ENCODE measurements at regions not wholly inside any gene's neighbourhood (a gene's known extent, or its start where the extent isn't known, plus 50 kb on each side); places are given as distances from the start of the nearest gene placed in this dataset.

DNA sequence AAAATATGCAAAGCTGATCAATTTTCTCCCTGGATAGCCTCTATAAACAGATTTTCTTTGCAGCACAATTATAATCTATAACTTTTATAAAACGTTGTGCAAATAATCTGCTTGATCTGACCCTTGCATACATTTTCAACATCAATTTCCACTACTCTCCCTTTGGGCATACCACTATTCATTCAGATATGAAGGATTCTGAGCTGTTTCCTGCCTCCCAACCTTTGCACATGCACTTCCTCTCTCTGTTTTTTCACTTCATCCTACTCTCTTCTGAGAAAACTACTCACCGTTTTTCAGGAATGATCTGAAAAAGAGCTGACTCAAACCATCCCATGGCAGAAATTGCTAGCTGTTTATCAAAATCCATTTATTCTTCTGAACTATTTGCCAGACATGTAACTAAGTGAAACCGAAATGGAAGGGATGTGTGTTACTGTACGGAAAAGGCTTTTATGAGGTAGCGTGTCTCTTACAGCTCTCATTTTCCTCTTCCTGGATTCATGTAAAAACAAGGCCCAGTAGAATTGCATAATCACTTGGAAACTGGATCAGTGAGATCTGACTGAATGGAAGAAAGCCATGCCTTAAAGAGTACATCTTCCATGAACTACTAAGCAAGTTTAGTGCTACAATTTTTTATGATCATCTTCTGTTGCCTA is 1447.3 kb upstream of the MIR17HG start:
- TF ChIP-seq, protein P1, sequence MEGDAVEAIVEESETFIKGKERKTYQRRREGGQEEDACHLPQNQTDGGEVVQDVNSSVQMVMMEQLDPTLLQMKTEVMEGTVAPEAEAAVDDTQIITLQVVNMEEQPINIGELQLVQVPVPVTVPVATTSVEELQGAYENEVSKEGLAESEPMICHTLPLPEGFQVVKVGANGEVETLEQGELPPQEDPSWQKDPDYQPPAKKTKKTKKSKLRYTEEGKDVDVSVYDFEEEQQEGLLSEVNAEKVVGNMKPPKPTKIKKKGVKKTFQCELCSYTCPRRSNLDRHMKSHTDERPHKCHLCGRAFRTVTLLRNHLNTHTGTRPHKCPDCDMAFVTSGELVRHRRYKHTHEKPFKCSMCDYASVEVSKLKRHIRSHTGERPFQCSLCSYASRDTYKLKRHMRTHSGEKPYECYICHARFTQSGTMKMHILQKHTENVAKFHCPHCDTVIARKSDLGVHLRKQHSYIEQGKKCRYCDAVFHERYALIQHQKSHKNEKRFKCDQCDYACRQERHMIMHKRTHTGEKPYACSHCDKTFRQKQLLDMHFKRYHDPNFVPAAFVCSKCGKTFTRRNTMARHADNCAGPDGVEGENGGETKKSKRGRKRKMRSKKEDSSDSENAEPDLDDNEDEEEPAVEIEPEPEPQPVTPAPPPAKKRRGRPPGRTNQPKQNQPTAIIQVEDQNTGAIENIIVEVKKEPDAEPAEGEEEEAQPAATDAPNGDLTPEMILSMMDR (IDR thresholded peaks at IDR 0.05), result no peak
- TF ChIP-seq, protein P2, sequence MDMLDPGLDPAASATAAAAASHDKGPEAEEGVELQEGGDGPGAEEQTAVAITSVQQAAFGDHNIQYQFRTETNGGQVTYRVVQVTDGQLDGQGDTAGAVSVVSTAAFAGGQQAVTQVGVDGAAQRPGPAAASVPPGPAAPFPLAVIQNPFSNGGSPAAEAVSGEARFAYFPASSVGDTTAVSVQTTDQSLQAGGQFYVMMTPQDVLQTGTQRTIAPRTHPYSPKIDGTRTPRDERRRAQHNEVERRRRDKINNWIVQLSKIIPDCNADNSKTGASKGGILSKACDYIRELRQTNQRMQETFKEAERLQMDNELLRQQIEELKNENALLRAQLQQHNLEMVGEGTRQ (IDR thresholded peaks at IDR 0.05), result no peak
- TF ChIP-seq CEBPB (IDR thresholded peaks at IDR 0.05), result no peak
- no peak for TF ChIP-seq CHD2 (IDR thresholded peaks at IDR 0.05; ENCODE audit: low read length, partially characterized antibody)
- TF ChIP-seq, protein P3, sequence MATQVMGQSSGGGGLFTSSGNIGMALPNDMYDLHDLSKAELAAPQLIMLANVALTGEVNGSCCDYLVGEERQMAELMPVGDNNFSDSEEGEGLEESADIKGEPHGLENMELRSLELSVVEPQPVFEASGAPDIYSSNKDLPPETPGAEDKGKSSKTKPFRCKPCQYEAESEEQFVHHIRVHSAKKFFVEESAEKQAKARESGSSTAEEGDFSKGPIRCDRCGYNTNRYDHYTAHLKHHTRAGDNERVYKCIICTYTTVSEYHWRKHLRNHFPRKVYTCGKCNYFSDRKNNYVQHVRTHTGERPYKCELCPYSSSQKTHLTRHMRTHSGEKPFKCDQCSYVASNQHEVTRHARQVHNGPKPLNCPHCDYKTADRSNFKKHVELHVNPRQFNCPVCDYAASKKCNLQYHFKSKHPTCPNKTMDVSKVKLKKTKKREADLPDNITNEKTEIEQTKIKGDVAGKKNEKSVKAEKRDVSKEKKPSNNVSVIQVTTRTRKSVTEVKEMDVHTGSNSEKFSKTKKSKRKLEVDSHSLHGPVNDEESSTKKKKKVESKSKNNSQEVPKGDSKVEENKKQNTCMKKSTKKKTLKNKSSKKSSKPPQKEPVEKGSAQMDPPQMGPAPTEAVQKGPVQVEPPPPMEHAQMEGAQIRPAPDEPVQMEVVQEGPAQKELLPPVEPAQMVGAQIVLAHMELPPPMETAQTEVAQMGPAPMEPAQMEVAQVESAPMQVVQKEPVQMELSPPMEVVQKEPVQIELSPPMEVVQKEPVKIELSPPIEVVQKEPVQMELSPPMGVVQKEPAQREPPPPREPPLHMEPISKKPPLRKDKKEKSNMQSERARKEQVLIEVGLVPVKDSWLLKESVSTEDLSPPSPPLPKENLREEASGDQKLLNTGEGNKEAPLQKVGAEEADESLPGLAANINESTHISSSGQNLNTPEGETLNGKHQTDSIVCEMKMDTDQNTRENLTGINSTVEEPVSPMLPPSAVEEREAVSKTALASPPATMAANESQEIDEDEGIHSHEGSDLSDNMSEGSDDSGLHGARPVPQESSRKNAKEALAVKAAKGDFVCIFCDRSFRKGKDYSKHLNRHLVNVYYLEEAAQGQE (IDR thresholded peaks at IDR 0.05), result no peak
- TF ChIP-seq GATA3 (IDR thresholded peaks at IDR 0.05; ENCODE audit: borderline replicate concordance), result no peak
- TF ChIP-seq POLR2A (IDR thresholded peaks at IDR 0.05; ENCODE audit: low read length), result no peak
- TF ChIP-seq MAFK (IDR thresholded peaks at IDR 0.05; ENCODE audit: partially characterized antibody), result no peak
- no peak for TF ChIP-seq RCOR1 (IDR thresholded peaks at IDR 0.05; ENCODE audit: low read depth, low read length)
- TF ChIP-seq FOSL2 (IDR thresholded peaks at IDR 0.05), result no peak
- no peak for TF ChIP-seq FOSL2 (CRISPR knock-in tag; IDR thresholded peaks at IDR 0.05)
- TF ChIP-seq KDM1A (IDR thresholded peaks at IDR 0.05; ENCODE audit: low read depth), result no peak
